ENCODE measurements at regions not wholly inside any gene's neighbourhood (a gene's known extent, or its start where the extent isn't known, plus 50 kb on each side); places are given as distances from the start of the nearest gene placed in this dataset.

DNA sequence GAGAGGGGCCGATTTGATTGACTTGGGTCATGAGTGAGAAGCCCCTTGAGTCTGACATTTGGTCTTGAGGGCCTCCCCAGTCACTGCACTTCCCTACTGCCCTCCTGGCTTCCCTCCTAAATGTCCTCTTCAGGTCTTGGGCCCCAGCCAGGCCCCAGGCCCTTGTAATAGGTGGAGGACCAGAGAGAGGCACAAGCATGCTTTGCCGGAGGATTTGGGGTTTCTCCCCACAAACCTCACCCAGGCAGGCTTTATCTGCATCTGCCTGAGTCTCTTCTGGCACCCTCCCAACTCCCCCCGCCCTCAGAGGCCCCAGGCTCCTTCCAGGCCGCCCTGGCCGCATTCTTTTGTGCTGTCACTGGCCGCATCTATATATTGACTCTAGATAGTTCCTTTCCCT is 270.7 kb downstream of the HAUS1 start:
- no peak for DNase-seq
- in situ Hi-C loops (cut with MboI; ENCODE audit: low sequenced_read_pairs in 4 of 4) (loop anchor here in 1 of 4 donors (25.0 kb wide), 2 partner anchors 88 to 112 kb away; no protein-coding TSS in a partner anchor), intact Hi-C loops (cut with DNase I; ENCODE audit: low total_unique reads) (no loop called here)
- H3K9me3 ChIP-seq: no peaks in the 10 kb centered on the region
- TF ChIP-seq, protein P1, sequence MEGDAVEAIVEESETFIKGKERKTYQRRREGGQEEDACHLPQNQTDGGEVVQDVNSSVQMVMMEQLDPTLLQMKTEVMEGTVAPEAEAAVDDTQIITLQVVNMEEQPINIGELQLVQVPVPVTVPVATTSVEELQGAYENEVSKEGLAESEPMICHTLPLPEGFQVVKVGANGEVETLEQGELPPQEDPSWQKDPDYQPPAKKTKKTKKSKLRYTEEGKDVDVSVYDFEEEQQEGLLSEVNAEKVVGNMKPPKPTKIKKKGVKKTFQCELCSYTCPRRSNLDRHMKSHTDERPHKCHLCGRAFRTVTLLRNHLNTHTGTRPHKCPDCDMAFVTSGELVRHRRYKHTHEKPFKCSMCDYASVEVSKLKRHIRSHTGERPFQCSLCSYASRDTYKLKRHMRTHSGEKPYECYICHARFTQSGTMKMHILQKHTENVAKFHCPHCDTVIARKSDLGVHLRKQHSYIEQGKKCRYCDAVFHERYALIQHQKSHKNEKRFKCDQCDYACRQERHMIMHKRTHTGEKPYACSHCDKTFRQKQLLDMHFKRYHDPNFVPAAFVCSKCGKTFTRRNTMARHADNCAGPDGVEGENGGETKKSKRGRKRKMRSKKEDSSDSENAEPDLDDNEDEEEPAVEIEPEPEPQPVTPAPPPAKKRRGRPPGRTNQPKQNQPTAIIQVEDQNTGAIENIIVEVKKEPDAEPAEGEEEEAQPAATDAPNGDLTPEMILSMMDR (IDR thresholded peaks at IDR 0.05 in 4 of 5, conservative IDR thresholded peaks at IDR 0.05 in 1 of 5): no peak
- no peak for TF ChIP-seq POLR2A (IDR thresholded peaks at IDR 0.05)
- no peak for ATAC-seq
- no peak overlapping the region for H3K4me3 ChIP-seq
- H3K27me3 ChIP-seq: no peaks in the 10 kb centered on the region
- no peaks in the 10 kb centered on the region for H3K4me1 ChIP-seq
- H3K36me3 ChIP-seq: no peaks in the 10 kb centered on the region
- H3K27ac ChIP-seq: no peak overlapping the region

DNA sequence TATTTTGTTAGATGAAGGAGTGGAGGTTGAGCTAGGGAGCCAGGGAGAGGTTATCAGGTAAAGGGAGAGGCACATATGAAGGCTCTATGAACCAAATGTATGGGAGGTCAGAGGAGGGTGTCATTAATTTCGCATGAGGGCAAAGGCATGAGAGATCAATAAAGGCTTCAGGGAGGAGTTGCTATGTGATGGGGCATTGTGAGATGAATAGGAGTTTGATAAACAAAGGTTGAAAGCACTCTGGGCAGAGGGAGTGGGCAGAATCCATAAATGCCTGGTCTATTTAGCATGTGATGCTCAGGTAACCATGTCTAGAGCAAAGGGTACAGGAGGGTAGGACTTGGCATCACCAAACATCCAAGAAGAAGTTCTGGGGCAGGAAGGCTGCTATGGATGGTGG is 273.4 kb downstream of the HAUS1 start:
- H3K27ac ChIP-seq: no peak overlapping the region
- TF ChIP-seq POLR2A (IDR thresholded peaks at IDR 0.05): no peak
- TF ChIP-seq, protein P1 (IDR thresholded peaks at IDR 0.05 in 4 of 5, conservative IDR thresholded peaks at IDR 0.05 in 1 of 5): no peak
- in situ Hi-C loops (cut with MboI; ENCODE audit: low sequenced_read_pairs in 4 of 4) (loop anchor here in 1 of 4 donors (25.0 kb wide), 2 partner anchors 90 to 110 kb away; no protein-coding TSS in a partner anchor), intact Hi-C loops (cut with DNase I; ENCODE audit: low total_unique reads) (no loop called here)
- no peaks in the 10 kb centered on the region for H3K27me3 ChIP-seq
- no peaks in the 10 kb centered on the region for H3K4me1 ChIP-seq
- DNase-seq: no peak
- no peaks in the 10 kb centered on the region for H3K36me3 ChIP-seq
- H3K9me3 ChIP-seq: no peaks in the 10 kb centered on the region
- no peak for ATAC-seq
- no peak overlapping the region for H3K4me3 ChIP-seq

DNA sequence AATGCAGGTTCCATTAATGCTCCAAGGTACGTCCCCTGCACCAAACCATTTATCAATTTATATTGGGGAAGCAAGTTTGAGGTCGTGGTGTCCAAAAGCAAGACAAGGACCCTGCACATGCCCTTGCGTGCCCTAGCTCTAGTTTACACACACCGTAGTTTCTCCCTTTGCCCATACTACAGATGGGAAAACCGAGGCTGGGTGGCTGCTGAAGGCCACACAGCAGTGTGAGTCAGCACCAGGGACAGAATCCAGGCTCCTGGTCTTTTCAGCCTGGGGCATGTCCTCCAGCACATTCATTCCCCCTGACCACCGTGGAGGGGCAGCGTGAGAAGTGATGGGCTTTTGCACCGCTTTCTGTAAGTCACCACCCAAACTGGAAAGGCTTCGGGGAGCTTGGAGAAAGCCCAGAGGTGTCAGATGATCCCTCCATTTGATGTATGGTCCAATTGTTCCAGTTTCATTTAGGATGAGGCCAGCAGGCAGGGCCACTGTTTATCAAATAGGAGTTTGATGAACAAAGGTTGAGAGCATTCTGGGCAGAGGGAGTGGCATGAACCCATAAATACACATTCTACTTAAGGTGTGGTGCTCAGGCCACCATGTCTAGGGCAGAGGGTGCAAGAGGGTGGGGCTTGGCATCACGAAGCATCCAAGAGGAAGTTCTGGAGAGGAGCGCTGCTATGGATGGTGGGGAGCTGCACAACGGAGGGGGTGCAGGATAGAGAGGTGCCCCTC is 274.1 kb downstream of the HAUS1 start:
- H3K4me3 ChIP-seq: no peak overlapping the region
- H3K4me1 ChIP-seq: no peaks in the 10 kb centered on the region
- H3K36me3 ChIP-seq: no peaks in the 10 kb centered on the region
- intact Hi-C loops (cut with DNase I; ENCODE audit: low total_unique reads): no loop called here
- TF ChIP-seq POLR2A (IDR thresholded peaks at IDR 0.05): no peak
- TF ChIP-seq, protein P1 (IDR thresholded peaks at IDR 0.05 in 4 of 5, conservative IDR thresholded peaks at IDR 0.05 in 1 of 5): no peak
- H3K27ac ChIP-seq: no peak overlapping the region
- no peaks in the 10 kb centered on the region for H3K9me3 ChIP-seq
- in situ Hi-C loops (cut with MboI; ENCODE audit: low sequenced_read_pairs in 4 of 4): loop anchor here in 1 of 4 donors (25.0 kb wide), 2 partner anchors 91 to 109 kb away; no protein-coding TSS in a partner anchor
- ATAC-seq (no peak), DNase-seq (no peak)
- no peaks in the 10 kb centered on the region for H3K27me3 ChIP-seq

DNA sequence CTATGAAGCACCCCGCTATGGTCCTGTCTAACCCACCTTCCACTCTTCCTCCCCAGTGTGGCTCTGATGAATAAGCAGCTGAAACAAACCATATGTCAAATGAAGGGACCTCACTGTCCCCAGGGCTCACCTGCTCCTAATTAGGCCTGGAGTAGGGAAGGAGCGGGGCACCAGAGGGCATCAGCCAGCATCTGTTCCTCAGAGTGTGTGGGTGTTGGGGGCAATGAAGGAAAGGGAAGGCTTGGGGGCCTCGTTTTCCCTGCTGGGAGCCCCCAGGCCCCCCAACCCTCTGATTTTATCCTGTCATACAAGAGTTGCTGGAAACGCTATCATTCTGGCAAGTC is 274.7 kb downstream of the HAUS1 start:
- Histone ChIP-seq H3K27me3 (no peaks in the 10 kb centered on the region), H3K36me3 (no peaks in the 10 kb centered on the region), H3K27ac (no peak overlapping the region), H3K9me3 (no peaks in the 10 kb centered on the region), H3K4me1 (no peaks in the 10 kb centered on the region), H3K4me3 (no peak overlapping the region)
- ATAC-seq: no peak
- intact Hi-C loops (cut with DNase I; ENCODE audit: low total_unique reads) (no loop called here), in situ Hi-C loops (cut with MboI; ENCODE audit: low sequenced_read_pairs in 4 of 4) (loop anchor here in 1 of 4 donors (25.0 kb wide), 2 partner anchors 92 to 108 kb away; no protein-coding TSS in a partner anchor)
- TF ChIP-seq POLR2A (IDR thresholded peaks at IDR 0.05): no peak
- TF ChIP-seq, protein P1 (IDR thresholded peaks at IDR 0.05 in 4 of 5, conservative IDR thresholded peaks at IDR 0.05 in 1 of 5): no peak
- DNase-seq: no peak
